HG02970 (cell line): ENCODE measurements at regions not wholly inside any gene's neighbourhood (a gene's known extent, or its start where the extent isn't known, plus 50 kb on each side); places are given as distances from the start of the nearest gene placed in this dataset.
"Not testable (repeated sequence)": the region's sequence is repeated elsewhere in the genome, so short reads cannot be mapped to it uniquely, and the experiment has no call there.

Source experiments
- ATAC-seq: cut with Tn5 transposase; IDR thresholded peaks from one replicate; pipeline ENCODE4 v1.9.1; 2021; ENCODE audit warnings: mild to moderate bottlenecking, moderate library complexity, moderate number of reproducible peaks; ENCODE audit not compliant: unreplicated experiment, low FRiP score

DNA sequence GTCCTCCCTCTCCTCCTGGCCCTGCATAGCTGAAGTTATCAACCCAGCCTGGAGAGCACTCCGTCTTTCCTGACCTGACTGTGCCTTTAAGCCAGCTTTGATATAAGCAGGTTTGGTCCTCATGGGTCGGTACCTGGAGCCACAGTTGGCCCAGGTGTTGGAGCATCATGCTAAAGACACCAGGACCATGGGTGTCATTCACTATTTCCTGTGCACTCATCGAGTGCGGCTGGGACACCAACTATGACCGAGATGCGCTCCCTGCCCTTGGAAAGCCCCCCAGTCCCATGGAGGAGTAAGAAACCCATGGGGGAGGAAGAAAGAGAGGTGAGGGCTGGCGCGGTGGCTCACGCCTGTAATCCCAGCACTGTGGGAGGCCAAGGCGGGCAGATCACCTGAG is 78.9 kb upstream of the CCND2 start:
- no peak for ATAC-seq

- ATAC-seq = no peak
Observed at GRCh38 chr12:4193821-4194220, 79.7 kb upstream of the CCND2 start.

GRCh38 chr12:4191642-4192041 is 81.9 kb upstream of the CCND2 start:
- no peak for ATAC-seq

- ATAC-seq = no peak
Observed at GRCh38 chr12:4191149-4191548, 82.4 kb upstream of the CCND2 start.

DNA sequence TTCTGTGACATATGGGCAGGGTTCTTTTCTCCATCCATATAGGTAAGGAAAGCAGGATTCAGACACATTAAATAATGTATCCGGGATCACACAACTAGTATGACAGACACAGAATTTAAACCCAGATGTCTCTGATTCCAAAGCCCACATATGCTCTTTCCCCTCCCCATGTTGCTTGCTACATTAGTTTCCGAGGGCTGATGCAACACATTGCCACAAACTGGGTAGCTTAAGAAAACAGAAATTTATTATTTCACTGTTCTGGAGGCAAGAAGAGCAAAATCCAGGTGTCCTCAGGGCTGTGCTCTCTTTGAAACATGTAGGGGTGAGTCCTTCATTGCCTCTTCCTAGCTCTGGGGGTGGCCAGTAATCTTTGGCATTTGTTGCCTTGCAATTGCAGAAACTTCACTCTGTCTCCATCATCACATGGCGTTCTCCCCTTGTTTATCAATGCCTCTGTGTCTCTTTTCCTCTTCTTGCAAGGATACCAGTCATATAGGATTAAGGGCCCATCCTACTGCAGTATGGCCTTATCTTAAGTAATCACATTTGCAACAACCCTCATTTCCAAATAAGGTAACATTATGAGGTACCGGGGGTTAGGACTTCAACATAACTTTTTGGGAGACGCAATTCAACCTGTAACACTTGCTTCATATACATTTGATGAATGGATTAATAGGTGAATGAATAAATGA is 83.0 kb upstream of the CCND2 start:
- no peak for ATAC-seq

DNA sequence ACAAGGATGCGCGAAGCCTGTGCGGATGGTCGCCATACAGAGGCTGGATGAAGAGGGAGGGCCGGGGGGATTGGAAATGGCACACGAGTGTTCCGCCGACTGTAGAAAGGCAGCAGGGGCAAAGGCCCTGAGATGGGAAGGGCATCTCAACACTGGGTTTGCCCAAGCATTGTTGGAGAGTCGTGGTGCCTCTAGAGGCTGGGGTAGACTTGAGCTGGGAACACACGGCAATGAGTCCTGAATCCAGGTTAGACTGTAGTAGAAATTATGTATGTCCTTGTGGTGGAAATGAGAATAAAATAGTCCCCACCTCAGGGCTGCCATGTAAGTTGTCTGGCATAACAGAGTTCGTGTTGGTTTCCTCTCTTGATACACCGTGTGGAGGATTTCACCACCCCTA is 83.8 kb upstream of the CCND2 start:
- no peak for ATAC-seq

GRCh38 chr12:4187916-4188315 is 85.6 kb upstream of the CCND2 start:
- ATAC-seq = no peak

DNA sequence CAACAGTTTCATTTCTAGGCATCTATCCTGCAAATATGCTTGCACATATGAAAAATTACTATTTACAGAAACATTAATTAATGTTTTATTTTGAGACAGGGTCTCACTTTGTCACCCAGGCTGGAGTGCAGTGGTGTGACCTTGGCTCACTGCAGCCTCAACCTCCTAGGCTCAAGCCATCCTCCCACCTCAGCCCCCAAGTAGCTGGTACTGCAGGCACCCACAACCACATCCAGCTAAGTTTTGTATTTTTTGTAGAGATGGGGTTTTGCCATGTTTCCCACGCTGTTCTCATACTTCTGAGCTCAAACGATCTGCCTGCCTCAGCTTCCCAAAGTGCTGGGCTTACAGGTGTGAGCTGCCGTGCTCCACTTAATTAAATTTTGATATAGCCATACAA is 86.2 kb upstream of the CCND2 start:
- not testable (repeated sequence) for ATAC-seq

- no peak for ATAC-seq
Observed at GRCh38 chr12:4178424-4179170, 95.0 kb upstream of the CCND2 start.

- no peak for ATAC-seq
Observed at GRCh38 chr12:4177262-4177661, 96.3 kb upstream of the CCND2 start.

GRCh38 chr12:4176168-4176567 is 97.4 kb upstream of the CCND2 start:
- ATAC-seq = no peak

DNA sequence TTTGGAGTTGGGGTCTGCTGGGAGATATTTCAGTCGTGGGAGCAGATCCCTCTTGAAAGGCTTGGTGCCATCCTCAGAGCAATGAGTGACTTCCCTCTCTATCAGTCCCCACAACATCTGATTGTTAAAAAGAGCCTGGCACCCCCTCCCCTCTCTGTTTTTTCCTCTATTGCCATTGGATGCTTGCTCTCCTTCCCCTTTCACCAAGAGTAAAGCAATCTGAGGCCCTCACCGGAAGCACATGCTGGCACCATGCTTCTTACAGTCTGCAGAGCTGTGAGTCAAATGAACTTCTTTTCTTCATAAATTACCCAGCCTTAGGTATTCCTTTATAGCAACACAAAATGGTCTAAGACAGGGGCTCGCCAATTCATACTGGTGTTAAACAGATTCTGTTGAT is 99.1 kb upstream of the CCND2 start:
- ATAC-seq = no peak

DNA sequence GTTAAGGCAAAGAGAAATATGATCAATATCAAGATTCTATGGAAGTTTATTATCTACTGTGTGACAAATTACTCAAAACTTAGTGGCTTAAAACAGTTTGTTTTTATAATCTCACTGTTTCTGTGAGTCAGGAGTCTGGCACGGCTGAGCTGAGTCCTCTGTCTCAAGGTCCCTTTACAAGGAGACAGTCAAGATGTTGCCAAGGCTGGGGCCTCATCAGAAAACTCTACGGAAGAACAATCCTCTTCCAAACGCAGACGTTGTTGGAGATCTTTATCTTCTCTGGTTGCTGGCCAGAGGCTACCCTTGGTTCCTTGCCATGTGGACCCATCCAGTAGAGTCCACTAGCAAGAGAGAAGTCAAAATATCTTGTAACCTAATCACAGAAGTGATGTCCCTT is 100.6 kb upstream of the CCND2 start:
- ATAC-seq = no peak

GRCh38 chr12:4171742-4172141 is 101.8 kb upstream of the CCND2 start:
- no peak for ATAC-seq

- ATAC-seq = no peak
Observed at GRCh38 chr12:4169959-4170358, 103.6 kb upstream of the CCND2 start.

DNA sequence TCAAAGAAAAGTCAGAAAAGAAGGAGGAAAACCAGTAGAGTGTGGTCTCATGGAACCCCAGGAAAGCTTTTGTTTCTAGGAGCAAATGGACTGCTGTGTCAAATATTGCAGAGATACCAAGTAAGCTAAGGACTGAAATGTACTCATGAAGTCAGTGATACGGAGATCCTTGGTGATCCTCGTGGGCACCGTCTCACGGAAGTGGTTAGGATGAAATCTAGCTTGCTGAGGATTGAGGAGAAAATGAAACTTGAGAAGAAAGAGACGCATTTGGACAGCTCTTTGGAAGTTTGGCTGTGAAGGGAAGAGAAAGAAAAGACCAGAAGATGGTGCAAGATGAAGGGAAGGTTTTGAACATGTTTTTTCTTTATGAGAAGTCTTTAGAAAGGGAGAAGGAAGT is 104.0 kb upstream of the CCND2 start:
- ATAC-seq = no peak

DNA sequence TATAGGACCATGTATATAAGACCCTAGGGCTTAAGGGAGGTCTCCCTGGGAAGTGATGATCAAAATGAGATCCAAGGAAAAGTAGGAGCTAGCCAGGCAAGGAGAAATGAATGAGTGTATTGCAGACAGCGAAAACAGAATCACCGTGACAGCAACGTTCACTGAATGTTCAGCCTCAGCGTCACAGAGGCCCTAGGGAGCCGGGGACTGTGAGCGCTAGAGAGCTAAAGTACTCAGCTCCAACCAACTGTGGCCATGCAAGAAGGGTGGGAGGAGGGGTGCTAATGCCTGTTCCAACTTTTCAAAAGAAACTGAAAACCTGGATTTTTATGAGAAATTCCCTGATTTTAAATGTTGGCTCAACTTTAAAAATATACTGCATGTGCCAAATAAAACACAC is 105.5 kb upstream of the CCND2 start:
- no peak for ATAC-seq

DNA sequence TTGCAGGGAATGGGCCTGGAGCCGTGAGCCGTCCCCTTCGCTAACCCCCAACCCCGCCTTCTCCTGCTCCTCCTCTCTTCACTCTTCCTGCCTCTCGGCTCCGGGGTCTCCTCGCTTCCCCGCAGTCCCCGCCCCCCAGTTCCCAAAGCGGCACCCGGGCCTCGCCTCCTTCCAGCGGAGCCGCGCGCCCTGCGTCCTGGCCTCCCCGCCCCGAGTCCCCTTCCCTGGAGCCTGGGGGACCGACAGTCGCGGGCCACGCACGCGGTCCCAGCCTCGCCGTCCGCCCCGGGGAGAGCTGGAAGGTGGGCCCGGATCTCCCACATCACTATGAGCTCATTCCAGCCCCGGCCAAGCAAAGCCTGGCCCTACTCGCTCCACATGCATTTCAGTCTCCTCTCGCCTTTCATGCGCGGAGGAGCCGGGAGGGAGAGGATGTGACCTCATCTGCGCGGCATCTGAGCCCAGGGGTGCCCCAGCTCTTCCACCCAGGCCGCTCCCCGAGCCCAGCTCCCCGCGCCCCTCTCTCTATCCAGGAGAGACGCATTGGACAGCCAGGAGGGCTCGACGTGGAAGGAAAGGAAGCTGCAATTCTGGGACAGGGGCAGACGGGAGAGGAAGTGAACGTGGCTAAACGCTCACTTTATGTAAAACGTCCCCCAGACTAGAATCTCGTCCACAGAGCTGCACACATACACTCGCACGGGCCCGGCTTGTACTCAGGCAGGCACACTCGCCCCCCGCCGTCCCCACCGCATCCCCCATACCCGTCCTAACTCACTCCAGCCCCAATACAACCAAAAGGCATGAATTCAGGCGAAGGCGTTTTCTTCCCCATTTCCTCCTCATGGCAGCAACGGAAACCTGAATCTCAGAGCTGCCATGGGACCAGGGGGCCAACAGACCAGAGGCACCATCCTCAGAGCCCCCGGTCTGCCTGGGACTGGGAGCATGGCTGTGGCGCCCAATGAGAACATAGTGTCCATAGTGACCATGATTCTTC is 108.7 kb upstream of the CCND2 start:
- ATAC-seq = no peak

- no peak for ATAC-seq
Observed at GRCh38 chr12:4164188-4164558, 109.4 kb upstream of the CCND2 start.

DNA sequence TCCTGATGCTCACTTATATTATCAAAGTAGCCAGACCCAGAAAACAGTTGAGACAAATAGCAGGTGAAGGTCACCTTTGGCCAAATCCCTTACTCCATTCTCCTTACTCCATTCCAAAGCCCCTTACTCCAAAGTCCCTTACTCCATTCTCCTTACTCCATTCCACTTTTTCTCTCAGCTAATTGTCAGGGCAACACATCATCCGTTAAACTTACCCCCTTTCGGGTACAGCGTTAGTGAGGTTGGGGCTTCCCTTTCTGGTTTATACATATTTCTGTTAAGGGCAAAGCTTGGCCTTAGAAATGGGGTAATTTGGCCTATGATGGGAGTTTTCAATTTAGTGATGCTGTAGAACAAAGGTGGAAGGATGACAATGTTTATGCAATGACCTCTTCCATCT is 111.8 kb upstream of the CCND2 start:
- ATAC-seq = no peak
